MM.1S (cell line): ENCODE measurements at regions not wholly inside any gene's neighbourhood (a gene's known extent, or its start where the extent isn't known, plus 50 kb on each side); places are given as distances from the start of the nearest gene placed in this dataset.

ENCODE experiments used
- DNase-seq: peaks from one replicate; pipeline ENCODE4 v3.0.0-alpha.2; 2015
- H2AFZ ChIP-seq: fragments of 300-600 bp; sonication (generic); 2 replicates; pipeline ENCODE4 v1.6.0; 2016; ENCODE audit warnings: antibody characterized with exemption, low read length
- H3F3A ChIP-seq: fragments of 300-600 bp; sonication (generic); 2 replicates; pipeline ENCODE4 v1.6.1; 2016; ENCODE audit warnings: mild to moderate bottlenecking, antibody characterized with exemption, low read length, moderate library complexity, mixed read lengths; ENCODE audit not compliant: insufficient read depth
- H3K27ac ChIP-seq: fragments of 300-600 bp; sonication (generic); 2 replicates; pipeline ENCODE4 v1.5.1; 2016; ENCODE audit warnings: mild to moderate bottlenecking, low read length
- H3K27me3 ChIP-seq: fragments of 300-600 bp; sonication (generic); replicated peaks from 2 replicates; pipeline ENCODE4 v1.6.0; 2016; ENCODE audit warnings: low read length; ENCODE audit not compliant: insufficient read depth
- H3K36me3 ChIP-seq: fragments of 300-600 bp; sonication (generic); replicated peaks from 2 replicates; pipeline ENCODE4 v1.6.1; 2016; ENCODE audit warnings: mild to moderate bottlenecking, low read length, mixed read lengths; ENCODE audit not compliant: insufficient read depth
- H3K4me1 ChIP-seq: fragments of 300-600 bp; sonication (generic); 2 replicates; pipeline ENCODE4 v1.6.1; 2016; ENCODE audit warnings: low read length, mixed read lengths
- H3K4me2 ChIP-seq: fragments of 300-600 bp; sonication (generic); 2 replicates; pipeline ENCODE4 v1.6.0; 2016; ENCODE audit warnings: low read depth, low read length
- H3K4me3 ChIP-seq: fragments of 300-600 bp; sonication (generic); 2 replicates; pipeline ENCODE4 v1.5.1; 2016; ENCODE audit warnings: low read length, mixed read lengths
- H3K79me2 ChIP-seq: fragments of 300-600 bp; sonication (generic); 2 replicates; pipeline ENCODE4 v1.6.1; 2016; ENCODE audit warnings: mixed run types, low read length, mixed read lengths
- H3K9ac ChIP-seq: fragments of 300-600 bp; sonication (generic); 2 replicates; pipeline ENCODE4 v1.6.1; 2016; ENCODE audit warnings: low read length, mixed read lengths
- H3K9me2 ChIP-seq: fragments of 300-600 bp; sonication (generic); replicated peaks from 2 replicates; pipeline ENCODE4 v1.6.1; 2016; ENCODE audit warnings: mild to moderate bottlenecking, low read length, mixed read lengths; ENCODE audit not compliant: insufficient read depth
- H3K9me3 ChIP-seq: fragments of 300-600 bp; sonication (generic); replicated peaks from 2 replicates; pipeline ENCODE4 v1.6.1; 2016; ENCODE audit warnings: mild to moderate bottlenecking, low read length, mixed read lengths; ENCODE audit not compliant: insufficient read depth
- H4K20me1 ChIP-seq: fragments of 300-600 bp; sonication (generic); 2 replicates; pipeline ENCODE4 v1.6.1; 2016; ENCODE audit warnings: mild to moderate bottlenecking, low read length, moderate library complexity, mixed read lengths; ENCODE audit not compliant: insufficient read depth
- EZH2 ChIP-seq: fragments of 300-600 bp; sonication (generic); optimal IDR thresholded peaks from 2 replicates; pipeline ENCODE3; 2017; ENCODE audit warnings: low read depth, mild to moderate bottlenecking, antibody characterized with exemption, low read length, mixed read lengths
- EZH2phosphoT487 ChIP-seq: fragments of 300-600 bp; sonication (generic); IDR thresholded peaks from 2 replicates; pipeline ENCODE4 v1.6.1; 2018; ENCODE audit warnings: antibody characterized with exemption, low read length
- TF ChIP-seq, protein P1 (sequence below): fragments of 300-600 bp; sonication (generic); IDR thresholded peaks from 2 replicates; pipeline ENCODE4 v1.5.1; 2016; ENCODE audit warnings: antibody characterized with exemption, low read length, mixed read lengths

DNA sequence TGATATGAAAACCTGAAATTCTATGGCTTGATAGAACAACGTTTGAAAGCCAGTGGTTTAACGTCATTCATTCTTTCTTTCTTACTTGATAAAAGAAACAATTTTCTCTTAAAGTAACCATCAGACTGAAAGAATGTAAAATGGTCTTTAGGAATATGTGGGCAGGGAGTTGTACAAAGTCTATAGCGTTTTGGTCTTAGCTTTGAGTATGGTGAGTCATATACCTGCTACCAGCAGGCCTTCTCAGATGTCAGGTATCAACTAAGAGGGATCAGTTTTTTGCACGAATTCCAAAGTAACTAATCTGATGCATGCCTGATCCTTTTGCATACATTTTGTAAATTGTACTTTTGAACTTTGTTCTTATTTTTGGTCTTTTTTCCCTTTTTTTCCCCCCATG lies 101.5 kb upstream of the DSEL start:
- H4K20me1 ChIP-seq: no peaks in the 10 kb centered on the region
- TF ChIP-seq EZH2phosphoT487 (no peak), EZH2 (no peak)
- TF ChIP-seq, protein P1, sequence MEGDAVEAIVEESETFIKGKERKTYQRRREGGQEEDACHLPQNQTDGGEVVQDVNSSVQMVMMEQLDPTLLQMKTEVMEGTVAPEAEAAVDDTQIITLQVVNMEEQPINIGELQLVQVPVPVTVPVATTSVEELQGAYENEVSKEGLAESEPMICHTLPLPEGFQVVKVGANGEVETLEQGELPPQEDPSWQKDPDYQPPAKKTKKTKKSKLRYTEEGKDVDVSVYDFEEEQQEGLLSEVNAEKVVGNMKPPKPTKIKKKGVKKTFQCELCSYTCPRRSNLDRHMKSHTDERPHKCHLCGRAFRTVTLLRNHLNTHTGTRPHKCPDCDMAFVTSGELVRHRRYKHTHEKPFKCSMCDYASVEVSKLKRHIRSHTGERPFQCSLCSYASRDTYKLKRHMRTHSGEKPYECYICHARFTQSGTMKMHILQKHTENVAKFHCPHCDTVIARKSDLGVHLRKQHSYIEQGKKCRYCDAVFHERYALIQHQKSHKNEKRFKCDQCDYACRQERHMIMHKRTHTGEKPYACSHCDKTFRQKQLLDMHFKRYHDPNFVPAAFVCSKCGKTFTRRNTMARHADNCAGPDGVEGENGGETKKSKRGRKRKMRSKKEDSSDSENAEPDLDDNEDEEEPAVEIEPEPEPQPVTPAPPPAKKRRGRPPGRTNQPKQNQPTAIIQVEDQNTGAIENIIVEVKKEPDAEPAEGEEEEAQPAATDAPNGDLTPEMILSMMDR: no peak
- H3K4me1 ChIP-seq: no peaks in the 10 kb centered on the region
- H3K4me3 ChIP-seq: no peak overlapping the region
- no peaks in the 10 kb centered on the region for H3F3A ChIP-seq
- H3K79me2 ChIP-seq: no peaks in the 10 kb centered on the region
- no peaks in the 10 kb centered on the region for H3K9me2 ChIP-seq
- no peaks in the 10 kb centered on the region for H3K36me3 ChIP-seq
- H2AFZ ChIP-seq: no peak overlapping the region
- no peak for DNase-seq
- no peaks in the 10 kb centered on the region for H3K27me3 ChIP-seq
- H3K9me3 ChIP-seq: no peaks in the 10 kb centered on the region
- H3K27ac ChIP-seq: no peak overlapping the region
- no peak overlapping the region for H3K9ac ChIP-seq
- no peak overlapping the region for H3K4me2 ChIP-seq

- Histone ChIP-seq H2AFZ (no peak overlapping the region), H3K9ac (no peak overlapping the region), H3K27ac (no peak overlapping the region), H3K27me3 (no peaks in the 10 kb centered on the region), H3K79me2 (no peaks in the 10 kb centered on the region), H3K4me1 (no peaks in the 10 kb centered on the region), H3K9me3 (no peaks in the 10 kb centered on the region), H3K4me3 (no peak overlapping the region), H3F3A (no peaks in the 10 kb centered on the region), H3K9me2 (no peaks in the 10 kb centered on the region), H4K20me1 (no peaks in the 10 kb centered on the region), H3K36me3 (no peaks in the 10 kb centered on the region), H3K4me2 (no peak overlapping the region)
- DNase-seq: no peak
- TF ChIP-seq, protein P1: no peak
- no peak for TF ChIP-seq EZH2phosphoT487
- TF ChIP-seq EZH2: no peak
Observed at GRCh38 chr18:67615876-67616275, 99.4 kb upstream of the DSEL start.

DNA sequence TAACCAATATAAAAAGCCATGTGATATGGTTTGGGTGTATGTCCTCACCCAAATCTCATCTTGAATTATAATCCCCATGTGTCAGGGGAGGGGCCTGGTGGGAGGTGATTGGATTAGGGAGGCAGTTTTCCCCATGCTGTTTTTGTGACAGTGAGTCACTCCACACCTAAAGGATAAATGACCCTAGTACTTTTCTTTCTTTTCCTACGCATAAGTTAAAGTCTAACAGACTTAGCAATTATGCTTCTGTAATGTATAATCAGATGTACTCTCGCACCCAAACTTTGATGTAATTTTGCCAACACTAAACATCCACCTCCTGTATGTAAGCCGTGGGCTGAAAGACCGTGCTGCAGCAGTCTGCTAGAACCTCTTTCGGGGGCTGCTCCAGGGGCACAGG lies 97.2 kb upstream of the DSEL start:
- TF ChIP-seq, protein P1: no peak
- TF ChIP-seq EZH2phosphoT487 (no peak), EZH2 (no peak)
- DNase-seq: no peak
- no peaks in the 10 kb centered on the region for H3K79me2 ChIP-seq

More for the DNA sequence above, 97.2 kb upstream of the DSEL start:
- no peaks in the 10 kb centered on the region for H3F3A ChIP-seq
- H3K9ac ChIP-seq: no peak overlapping the region
- H2AFZ ChIP-seq: no peak overlapping the region
- no peaks in the 10 kb centered on the region for H3K4me1 ChIP-seq
- no peaks in the 10 kb centered on the region for H3K27me3 ChIP-seq
- no peaks in the 10 kb centered on the region for H4K20me1 ChIP-seq
- no peaks in the 10 kb centered on the region for H3K9me3 ChIP-seq
- no peaks in the 10 kb centered on the region for H3K36me3 ChIP-seq
- no peak overlapping the region for H3K27ac ChIP-seq
- H3K4me3 ChIP-seq: no peak overlapping the region
- no peak overlapping the region for H3K4me2 ChIP-seq
- no peaks in the 10 kb centered on the region for H3K9me2 ChIP-seq
